Keratinocyte (primary cell): ENCODE measurements at regions not wholly inside any gene's neighbourhood (a gene's known extent, or its start where the extent isn't known, plus 50 kb on each side); places are given as distances from the start of the nearest gene placed in this dataset.

Experiments used
- DNase-seq: peaks from one replicate; pipeline ENCODE4 v3.0.0-alpha.2; 2011; ENCODE audit warnings: low read depth, missing footprints, low spot score
- FAIRE-seq: peaks from 2 replicates; lab custom pipeline; 2011; peaks lifted over from hg19 to GRCh38; lab: Jason Lieb, UNC
- H2AFZ ChIP-seq: 2 replicates; pipeline ENCODE4 v1.6.0; 2012; ENCODE audit warnings: low read length, control low read depth, inconsistent platforms; ENCODE audit not compliant: control insufficient read depth
- H3K27ac ChIP-seq: 2 replicates; pipeline ENCODE4 v1.5.1; 2011; ENCODE audit warnings: low read length; ENCODE audit not compliant: control insufficient read depth, insufficient read depth
- H3K27me3 ChIP-seq: 3 replicates; pipeline ENCODE4 v1.6.0; 2011; ENCODE audit warnings: low read length; ENCODE audit not compliant: control insufficient read depth, insufficient read depth; ENCODE audit errors: extremely low read depth
- H3K36me3 ChIP-seq, 2 experiments: 2 replicates in 1 of 2; 3 replicates in 1 of 2; pipeline ENCODE4 v1.5.1; 2011; ENCODE audit warnings: low read length in 2 of 2, mild to moderate bottlenecking in 1 of 2; ENCODE audit not compliant: control insufficient read depth in 2 of 2, insufficient read depth in 2 of 2; ENCODE audit errors: extremely low read depth in 1 of 2
- H3K4me1 ChIP-seq: 3 replicates; pipeline ENCODE4 v1.5.1; 2011; ENCODE audit warnings: low read length; ENCODE audit not compliant: control insufficient read depth, insufficient read depth; ENCODE audit errors: extremely low read depth
- H3K4me2 ChIP-seq: 3 replicates; pipeline ENCODE4 v1.6.0; 2011; ENCODE audit warnings: low read depth, low read length; ENCODE audit not compliant: control insufficient read depth, insufficient read depth; ENCODE audit errors: extremely low read depth
- H3K4me3 ChIP-seq, 3 experiments: fragments of 200-600 bp in 1 of 3; sonication (generic) in 1 of 3; 2 replicates in 2 of 3; 3 replicates in 1 of 3; pipeline ENCODE4 v1.5.1; 2011 to 2016; ENCODE audit warnings: low read length in 3 of 3, mild to moderate bottlenecking in 3 of 3, control low read depth in 2 of 3, inconsistent platforms in 1 of 3, low read depth in 1 of 3, mixed read lengths in 1 of 3, mixed run types in 1 of 3, moderate library complexity in 1 of 3; ENCODE audit not compliant: control insufficient read depth in 2 of 3, insufficient read depth in 2 of 3; ENCODE audit errors: extremely low read depth in 1 of 3
- H3K79me2 ChIP-seq: 2 replicates; pipeline ENCODE4 v1.6.0; 2012; ENCODE audit warnings: low read length; ENCODE audit not compliant: control insufficient read depth, insufficient read depth
- H3K9ac ChIP-seq: 3 replicates; pipeline ENCODE4 v1.6.0; 2011; ENCODE audit warnings: low read length; ENCODE audit not compliant: control insufficient read depth, insufficient read depth; ENCODE audit errors: extremely low read depth
- H3K9me1 ChIP-seq: 3 replicates; pipeline ENCODE4 v1.6.0; 2011; ENCODE audit warnings: low read length; ENCODE audit not compliant: control insufficient read depth, insufficient read depth; ENCODE audit errors: extremely low read depth
- H3K9me3 ChIP-seq: 2 replicates; pipeline ENCODE4 v1.5.1; 2012; ENCODE audit warnings: low read depth, low read length; ENCODE audit not compliant: control insufficient read depth
- H4K20me1 ChIP-seq: 3 replicates; pipeline ENCODE4 v1.6.0; 2011; ENCODE audit warnings: low read length; ENCODE audit not compliant: control insufficient read depth, insufficient read depth; ENCODE audit errors: extremely low read depth
- EZH2 ChIP-seq: IDR thresholded peaks from one replicate; pipeline ENCODE4 v1.6.1; 2012; ENCODE audit warnings: inconsistent platforms, mild to moderate bottlenecking, low read length, moderate library complexity
- dilution Hi-C: fragments of 300-500 bp; cut with MboI; formaldehyde crosslinking; loops from one replicate; pipeline ENCODE4 v1.7.0; 2020; ENCODE audit warnings: low sequenced_read_pairs; ENCODE audit not compliant: extremely low pct_ligation_motif_present
- TF ChIP-seq, protein P1 (sequence below), 3 experiments: IDR thresholded peaks in 1 of 3; conservative IDR thresholded peaks in 1 of 3; optimal IDR thresholded peaks in 1 of 3; 2 replicates in 2 of 3; 3 replicates in 1 of 3; pipeline versions ENCODE3 to v1.5.1; 2011; ENCODE audit warnings: low read length in 3 of 3, mild to moderate bottlenecking in 3 of 3, moderate library complexity in 2 of 3, control low read depth in 1 of 3, inconsistent platforms in 1 of 3; ENCODE audit not compliant: insufficient read depth in 2 of 3; ENCODE audit errors: extremely low read depth in 1 of 3

GRCh38 chr2:188819011-188819410 lies 155.2 kb upstream of the COL3A1 start:
- FAIRE-seq (no peak), DNase-seq (no peak)
- H3K4me2 ChIP-seq: no peak overlapping the region
- no peaks in the 10 kb centered on the region for H3K79me2 ChIP-seq
- H4K20me1 ChIP-seq: no peaks in the 10 kb centered on the region
- no peak overlapping the region for H3K4me3 ChIP-seq
- H3K27ac ChIP-seq: no peak overlapping the region
- dilution Hi-C loops: no loop called here
- H3K9me3 ChIP-seq: no peaks in the 10 kb centered on the region
- no peak overlapping the region for H2AFZ ChIP-seq
- H3K9me1 ChIP-seq: no peaks in the 10 kb centered on the region
- TF ChIP-seq, protein P1, sequence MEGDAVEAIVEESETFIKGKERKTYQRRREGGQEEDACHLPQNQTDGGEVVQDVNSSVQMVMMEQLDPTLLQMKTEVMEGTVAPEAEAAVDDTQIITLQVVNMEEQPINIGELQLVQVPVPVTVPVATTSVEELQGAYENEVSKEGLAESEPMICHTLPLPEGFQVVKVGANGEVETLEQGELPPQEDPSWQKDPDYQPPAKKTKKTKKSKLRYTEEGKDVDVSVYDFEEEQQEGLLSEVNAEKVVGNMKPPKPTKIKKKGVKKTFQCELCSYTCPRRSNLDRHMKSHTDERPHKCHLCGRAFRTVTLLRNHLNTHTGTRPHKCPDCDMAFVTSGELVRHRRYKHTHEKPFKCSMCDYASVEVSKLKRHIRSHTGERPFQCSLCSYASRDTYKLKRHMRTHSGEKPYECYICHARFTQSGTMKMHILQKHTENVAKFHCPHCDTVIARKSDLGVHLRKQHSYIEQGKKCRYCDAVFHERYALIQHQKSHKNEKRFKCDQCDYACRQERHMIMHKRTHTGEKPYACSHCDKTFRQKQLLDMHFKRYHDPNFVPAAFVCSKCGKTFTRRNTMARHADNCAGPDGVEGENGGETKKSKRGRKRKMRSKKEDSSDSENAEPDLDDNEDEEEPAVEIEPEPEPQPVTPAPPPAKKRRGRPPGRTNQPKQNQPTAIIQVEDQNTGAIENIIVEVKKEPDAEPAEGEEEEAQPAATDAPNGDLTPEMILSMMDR (optimal IDR thresholded peaks at IDR 0.05 in 1 of 3, IDR thresholded peaks at IDR 0.05 in 1 of 3, conservative IDR thresholded peaks at IDR 0.05 in 1 of 3; ENCODE audit: extremely low read depth in 1 of 3, insufficient read depth in 2 of 3, low read length in 3 of 3): no peak
- no peak for TF ChIP-seq EZH2
- H3K9ac ChIP-seq: no peak overlapping the region
- no peaks in the 10 kb centered on the region for H3K4me1 ChIP-seq
- no peaks in the 10 kb centered on the region for H3K27me3 ChIP-seq
- H3K36me3 ChIP-seq: no peaks in the 10 kb centered on the region

GRCh38 chr2:188819792-188820191 lies 154.4 kb upstream of the COL3A1 start:
- no peak for TF ChIP-seq EZH2
- TF ChIP-seq, protein P1 (optimal IDR thresholded peaks at IDR 0.05 in 1 of 3, IDR thresholded peaks at IDR 0.05 in 1 of 3, conservative IDR thresholded peaks at IDR 0.05 in 1 of 3; ENCODE audit: extremely low read depth in 1 of 3, insufficient read depth in 2 of 3, low read length in 3 of 3): no peak
- Histone ChIP-seq H3K27ac (no peak overlapping the region), H3K36me3 (no peaks in the 10 kb centered on the region), H3K9me3 (no peaks in the 10 kb centered on the region), H4K20me1 (no peaks in the 10 kb centered on the region), H3K4me3 (no peak overlapping the region), H3K9me1 (no peaks in the 10 kb centered on the region), H3K9ac (no peak overlapping the region), H2AFZ (peak overlapping the region; percentile 30), H3K79me2 (no peaks in the 10 kb centered on the region), H3K4me2 (no peak overlapping the region), H3K27me3 (no peaks in the 10 kb centered on the region), H3K4me1 (no peaks in the 10 kb centered on the region)
- FAIRE-seq (no peak), DNase-seq (no peak)
- dilution Hi-C loops: no loop called here
